HT1080 (cell line): ENCODE measurements at regions not wholly inside any gene's neighbourhood (a gene's known extent, or its start where the extent isn't known, plus 50 kb on each side); places are given as distances from the start of the nearest gene placed in this dataset.

Source experiments
- DNase-seq: peaks from one replicate; pipeline ENCODE4 v3.0.0-alpha.2; 2015; ENCODE audit warnings: low read depth

- DNase-seq: no peak
Observed at GRCh38 chr11:15616130-15617105, 501.7 kb downstream of the INSC start.

GRCh38 chr11:15617126-15617525 is 502.4 kb downstream of the INSC start:
- no peak for DNase-seq

- DNase-seq: no peak
Observed at GRCh38 chr11:15618583-15619032, 503.9 kb downstream of the INSC start.

- DNase-seq: no peak
Observed at GRCh38 chr11:15621565-15621964, 506.8 kb downstream of the INSC start.

GRCh38 chr11:15622231-15622890 is 507.6 kb downstream of the INSC start:
- no peak for DNase-seq

- no peak for DNase-seq
Observed at GRCh38 chr11:15624701-15625100, 510.0 kb downstream of the INSC start.

- DNase-seq: no peak
Observed at GRCh38 chr11:15625691-15626090, 511.0 kb downstream of the INSC start.

GRCh38 chr11:15627560-15627959 is 512.8 kb downstream of the INSC start:
- peak; percentile 54 for DNase-seq

- DNase-seq: no peak
Observed at GRCh38 chr11:15629690-15630321, 515.1 kb downstream of the INSC start.

GRCh38 chr11:15630896-15631295 is 516.2 kb downstream of the INSC start:
- DNase-seq: no peak

GRCh38 chr11:15635521-15635920 is 520.8 kb downstream of the INSC start:
- DNase-seq: no peak

- DNase-seq: no peak
Observed at GRCh38 chr11:15636521-15637089, 521.9 kb downstream of the INSC start.

- DNase-seq: no peak
Observed at GRCh38 chr11:15638386-15638787, 523.7 kb downstream of the INSC start.

- no peak for DNase-seq
Observed at GRCh38 chr11:15640318-15640717, 525.6 kb downstream of the INSC start.

- DNase-seq: no peak
Observed at GRCh38 chr11:15641271-15642045, 526.7 kb downstream of the INSC start.

GRCh38 chr11:15645201-15645600 is 530.5 kb downstream of the INSC start:
- no peak for DNase-seq

- no peak for DNase-seq
Observed at GRCh38 chr11:15649371-15650104, 534.8 kb downstream of the INSC start.

GRCh38 chr11:15650105-15650938 is 535.6 kb downstream of the INSC start:
- DNase-seq: peak; percentile 92

- DNase-seq: no peak
Observed at GRCh38 chr11:15651033-15651432, 536.3 kb downstream of the INSC start.
